H9 (cell line): ENCODE measurements at regions not wholly inside any gene's neighbourhood (a gene's known extent, or its start where the extent isn't known, plus 50 kb on each side); places are given as distances from the start of the nearest gene placed in this dataset.

Experiments
- DNase-seq: peaks from one replicate; pipeline ENCODE4 v3.0.0-alpha.2; 2017
- H2AFZ ChIP-seq: one replicate; pipeline ENCODE4 v1.6.1; 2013; ENCODE audit warnings: mild to moderate bottlenecking, low read length, control low read depth, moderate library complexity
- H2AK5ac ChIP-seq: 2 replicates; pipeline ENCODE4 v1.6.1; 2013; ENCODE audit warnings: low read length, control low read depth, mixed read lengths; ENCODE audit not compliant: insufficient read length
- H2BK120ac ChIP-seq: one replicate; pipeline ENCODE4 v1.6.1; 2013; ENCODE audit warnings: low read depth, mild to moderate bottlenecking, low read length, control low read depth, inconsistent platforms; ENCODE audit not compliant: poor library complexity, severe bottlenecking
- H2BK12ac ChIP-seq: 2 replicates; pipeline ENCODE4 v1.6.1; 2013; ENCODE audit warnings: low read length, control low read depth, mixed read lengths, low read depth; ENCODE audit not compliant: insufficient read length
- H2BK15ac ChIP-seq: 2 replicates; pipeline ENCODE4 v1.6.1; 2013; ENCODE audit warnings: low read depth, low read length, control low read depth
- H2BK20ac ChIP-seq: one replicate; pipeline ENCODE4 v1.6.1; 2013; ENCODE audit warnings: low read depth, mild to moderate bottlenecking, low read length, control low read depth, inconsistent platforms; ENCODE audit not compliant: poor library complexity, severe bottlenecking
- H2BK5ac ChIP-seq: 2 replicates; pipeline ENCODE4 v1.6.1; 2013; ENCODE audit warnings: low read length, control low read depth, mixed read lengths; ENCODE audit not compliant: insufficient read length
- H3K14ac ChIP-seq: 2 replicates; pipeline ENCODE4 v1.6.1; 2013; ENCODE audit warnings: low read length, control low read depth; ENCODE audit not compliant: insufficient read depth
- H3K18ac ChIP-seq: 2 replicates; pipeline ENCODE4 v1.6.1; 2013; ENCODE audit warnings: low read depth, mild to moderate bottlenecking, mixed read lengths, low read length, control low read depth; ENCODE audit not compliant: insufficient read length
- H3K23ac ChIP-seq: 2 replicates; pipeline ENCODE4 v1.6.1; 2013; ENCODE audit warnings: low read length, control low read depth, mixed read lengths, low read depth; ENCODE audit not compliant: insufficient read length
- H3K23me2 ChIP-seq: 2 replicates; pipeline ENCODE4 v1.6.1; 2013; ENCODE audit warnings: low read depth, mild to moderate bottlenecking, mixed read lengths, low read length, control low read depth; ENCODE audit not compliant: insufficient read length, poor library complexity, severe bottlenecking
- H3K27ac ChIP-seq: 2 replicates; pipeline ENCODE4 v1.5.1; 2013; ENCODE audit warnings: low read length, control low read depth, mixed read lengths, low read depth; ENCODE audit not compliant: insufficient read length
- H3K27me3 ChIP-seq: 2 replicates; pipeline ENCODE4 v1.6.1; 2013; ENCODE audit warnings: low read length, control low read depth, inconsistent platforms; ENCODE audit not compliant: insufficient read depth
- H3K4ac ChIP-seq: 2 replicates; pipeline ENCODE4 v1.6.1; 2013; ENCODE audit warnings: low read depth, mild to moderate bottlenecking, control low read depth, inconsistent platforms, low read length, moderate library complexity
- H3K4me1 ChIP-seq: 2 replicates; pipeline ENCODE4 v1.6.1; 2013; ENCODE audit warnings: low read length, control low read depth, inconsistent platforms; ENCODE audit not compliant: insufficient read depth
- H3K4me2 ChIP-seq: 2 replicates; pipeline ENCODE4 v1.6.1; 2013; ENCODE audit warnings: low read length, control low read depth, mixed read lengths; ENCODE audit not compliant: insufficient read length, insufficient read depth
- H3K56ac ChIP-seq: 2 replicates; pipeline ENCODE4 v1.6.1; 2013; ENCODE audit warnings: low read depth, mild to moderate bottlenecking, mixed read lengths, low read length, control low read depth; ENCODE audit not compliant: insufficient read length
- H3K79me1 ChIP-seq: 2 replicates; pipeline ENCODE4 v1.6.1; 2013; ENCODE audit warnings: low read depth, mild to moderate bottlenecking, moderate library complexity, low read length, control low read depth, inconsistent platforms; ENCODE audit not compliant: insufficient read depth, poor library complexity, severe bottlenecking
- H3K79me2 ChIP-seq: 2 replicates; pipeline ENCODE4 v1.6.1; 2013; ENCODE audit warnings: low read length, control low read depth, inconsistent platforms; ENCODE audit not compliant: insufficient read depth
- H3K9ac ChIP-seq: 2 replicates; pipeline ENCODE4 v1.6.1; 2013; ENCODE audit warnings: low read length, control low read depth, mixed read lengths; ENCODE audit not compliant: insufficient read length; ENCODE audit errors: extremely low read depth
- H3K9me3 ChIP-seq: one replicate; pipeline ENCODE4 v1.6.1; 2013; ENCODE audit warnings: low read depth, low read length, inconsistent platforms; ENCODE audit not compliant: control insufficient read depth
- H3T11ph ChIP-seq: one replicate; pipeline ENCODE4 v1.6.1; 2013; ENCODE audit warnings: mild to moderate bottlenecking, low read length, control low read depth, inconsistent platforms
- H4K20me1 ChIP-seq: one replicate; pipeline ENCODE4 v1.6.1; 2013; ENCODE audit not compliant: control insufficient read depth, insufficient read length, insufficient read depth
- H4K5ac ChIP-seq: 2 replicates; pipeline ENCODE4 v1.6.1; 2013; ENCODE audit warnings: low read depth, mild to moderate bottlenecking, mixed read lengths, low read length, control low read depth; ENCODE audit not compliant: insufficient read length
- H4K8ac ChIP-seq: replicated peaks from 2 replicates; pipeline ENCODE4 v1.6.1; 2013; ENCODE audit warnings: low read length, control low read depth, mixed read lengths, low read depth; ENCODE audit not compliant: insufficient read length
- H4K91ac ChIP-seq: 2 replicates; pipeline ENCODE4 v1.6.1; 2013; ENCODE audit warnings: low read depth, mild to moderate bottlenecking, moderate library complexity, mixed read lengths, low read length, control low read depth; ENCODE audit not compliant: insufficient read length
- H3K27ac Mint-ChIP-seq, 3 experiments: 2 replicates in 2 of 3; 3 replicates in 1 of 3; pipeline ENCODE4 v1.8.0; 2020 to 2021; ENCODE audit warnings: mixed read lengths in 3 of 3, mild to moderate bottlenecking in 1 of 3, moderate library complexity in 1 of 3
- H3K27me3 Mint-ChIP-seq: 2 replicates; pipeline ENCODE4 v1.8.0; 2021; ENCODE audit warnings: low read depth, mild to moderate bottlenecking, moderate library complexity, mixed read lengths
- H3K36me3 Mint-ChIP-seq, 3 experiments: 2 replicates in 2 of 3; 3 replicates in 1 of 3; pipeline ENCODE4 v1.8.0; 2020 to 2021; ENCODE audit warnings: low read depth in 3 of 3, mixed read lengths in 3 of 3; ENCODE audit not compliant: insufficient read depth in 1 of 3
- H3K4me1 Mint-ChIP-seq, 2 experiments: 2 replicates each; pipeline ENCODE4 v1.8.0; 2020; ENCODE audit warnings: mixed read lengths in 2 of 2
- H3K4me3 Mint-ChIP-seq, 2 experiments: 2 replicates in 1 of 2; 3 replicates in 1 of 2; pipeline ENCODE4 v1.8.0; 2020 to 2021; ENCODE audit warnings: mild to moderate bottlenecking in 2 of 2, mixed read lengths in 2 of 2, moderate library complexity in 1 of 2
- H3K9me3 Mint-ChIP-seq, 2 experiments: 2 replicates in 1 of 2; 3 replicates in 1 of 2; pipeline ENCODE4 v1.8.0; 2020; ENCODE audit warnings: mild to moderate bottlenecking in 2 of 2, mixed read lengths in 2 of 2, moderate library complexity in 1 of 2
- CTCF ChIP-seq: fragments of 200-600 bp; sonication (generic); conservative IDR thresholded peaks from 3 replicates; pipeline ENCODE4 v1.8.0; 2021; ENCODE audit warnings: antibody characterized with exemption, mild to moderate bottlenecking
- WGBS: extraction: QIAGEN DNeasy Blood & Tissue Kit; methylation state at CpG from one replicate; pipeline ENCODE4 v1.1.7; 2013; ENCODE audit warnings: missing lambda C conversion rate, low lambda C conversion rate, mixed read lengths; ENCODE audit not compliant: insufficient read length; ENCODE audit errors: extremely low coverage; 5-methylcytosine and 5-hydroxymethylcytosine counted together

- Histone ChIP-seq H3K27me3 (no peaks in the 10 kb centered on the region), H3K23me2 (no peaks in the 10 kb centered on the region)
Observed at GRCh38 chr2:35932276-35932963, 423.2 kb upstream of the CRIM1 start.

More at GRCh38 chr2:35932276-35932963, 423.2 kb upstream of the CRIM1 start:
- no peak overlapping the region for H2BK15ac ChIP-seq
- H3K4ac ChIP-seq: no peak overlapping the region
- no peak overlapping the region for H3K23ac ChIP-seq
- no peaks in the 10 kb centered on the region for H3K4me1 ChIP-seq
- H3K14ac ChIP-seq: no peak overlapping the region
- no peak overlapping the region for H4K8ac ChIP-seq
- H3K56ac ChIP-seq: no peak overlapping the region
- no peak overlapping the region for H2AFZ ChIP-seq
- Mint-ChIP-seq H3K27me3 (no peaks in the 10 kb centered on the region; the same call in 1 of the 2 replicates), H3K4me3 (no peak overlapping the region), H3K9me3 (peaks cover 0 to 3% of the 10 kb centered on the region in 2 experiments; a peak in 1 of 5 replicates), H3K4me1 (peaks cover 4 to 5% of the 10 kb centered on the region in 2 experiments), H3K36me3 (no peaks in the 10 kb centered on the region), H3K27ac (no peak overlapping the region)
- no peak overlapping the region for H3K18ac ChIP-seq
- no peaks in the 10 kb centered on the region for H4K20me1 ChIP-seq
- no peak overlapping the region for H2BK5ac ChIP-seq
- no peak overlapping the region for H3T11ph ChIP-seq
- H3K27ac ChIP-seq: no peak overlapping the region
- no peak overlapping the region for H2AK5ac ChIP-seq
- TF ChIP-seq CTCF: no peak
- no peak overlapping the region for H4K91ac ChIP-seq
- WGBS: no CpG with 5 or more reads among the region's 5 CpGs
- H3K4me2 ChIP-seq: no peak overlapping the region
- no peaks in the 10 kb centered on the region for H3K9me3 ChIP-seq
- H2BK12ac ChIP-seq: no peak overlapping the region
- no peak overlapping the region for H4K5ac ChIP-seq
- no peaks in the 10 kb centered on the region for H3K79me1 ChIP-seq
- H2BK20ac ChIP-seq: no peak overlapping the region
- H2BK120ac ChIP-seq: no peak overlapping the region
- no peaks in the 10 kb centered on the region for H3K79me2 ChIP-seq
- no peak overlapping the region for H3K9ac ChIP-seq
- no peak for DNase-seq
